ENCODE measurements at regions not wholly inside any gene's neighbourhood (a gene's known extent, or its start where the extent isn't known, plus 50 kb on each side); places are given as distances from the start of the nearest gene placed in this dataset.

- TF ChIP-seq JUND (IDR thresholded peaks at IDR 0.05) (no peak), ZNF274 (IDR thresholded peaks at IDR 0.05; ENCODE audit: low read depth, low read length) (no peak)
Observed at GRCh38 chr14:101069666-101070362, 166.3 kb upstream of the RTL1 start (continued).

DNA sequence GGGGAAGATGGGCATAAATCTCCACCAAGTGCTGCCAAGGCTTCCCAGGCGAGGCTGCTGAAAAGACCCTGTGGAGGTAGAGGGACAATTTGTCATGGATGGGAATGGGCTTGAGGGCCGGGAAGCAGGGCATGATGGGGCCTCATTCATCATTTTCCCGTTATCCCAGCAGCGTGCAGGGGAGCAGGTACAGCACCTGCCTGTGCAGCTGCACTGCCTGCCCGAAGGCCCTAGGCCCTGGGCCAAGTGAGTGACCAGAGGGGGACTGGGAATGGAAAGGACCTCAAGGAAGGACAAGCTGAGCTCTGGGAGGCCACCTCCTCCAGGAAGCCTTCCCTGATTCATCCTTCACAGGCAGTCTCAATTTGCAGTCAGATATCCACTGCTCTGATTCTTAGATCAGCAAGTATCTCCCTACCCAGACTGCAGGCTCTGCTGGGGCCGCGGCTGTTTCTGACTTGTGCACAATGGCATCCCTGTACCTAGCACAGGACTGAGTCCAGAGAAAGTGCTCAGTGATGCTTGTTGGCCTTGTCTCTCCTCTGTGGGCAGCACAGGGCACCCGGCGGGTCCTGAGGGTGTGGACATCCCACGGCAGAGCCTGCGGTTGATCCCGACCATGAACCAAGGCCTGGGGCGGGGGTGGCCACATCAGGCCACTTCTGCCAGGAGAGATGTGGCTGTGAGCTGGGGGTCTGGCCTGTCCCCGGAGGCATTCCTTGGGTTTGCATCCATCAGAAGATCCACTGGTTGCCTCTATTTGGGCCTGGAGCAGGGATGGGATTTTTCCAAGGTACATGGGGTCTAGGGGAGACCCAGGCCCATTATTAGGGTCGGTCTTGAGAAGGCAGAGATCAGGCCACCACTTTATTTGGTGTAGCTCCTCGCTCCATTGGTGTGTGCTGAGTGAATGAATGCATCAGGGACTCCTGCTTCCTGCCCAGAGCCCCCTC, 167.3 kb upstream of the RTL1 start:
- ChIA-PET CTCF (no interaction called here), POLR2A (no interaction called here), RAD21 (ENCODE audit: low non-redundant PET in 1 of 2, low total read pairs in 2 of 2, uncharacterized antibody in 2 of 2, unreplicated experiment in 2 of 2) (no interaction called here)
- Histone ChIP-seq H3K79me2 (ENCODE audit: insufficient read depth, low read length) (no peaks in the 10 kb centered on the region), H3K4me3 (replicated peaks in 1 of 2; ENCODE audit: low read depth in 1 of 2, low read length in 2 of 2) (no peak overlapping the region), H3K36me3 (ENCODE audit: control insufficient read depth in 1 of 2, insufficient read depth in 2 of 2, low read length in 2 of 2) (no peaks in the 10 kb centered on the region), H3K9me2 (ENCODE audit: insufficient read depth) (no peaks in the 10 kb centered on the region), H3K27me3 (ENCODE audit: insufficient read depth, low read length) (no peaks in the 10 kb centered on the region), H4K20me1 (ENCODE audit: insufficient read depth) (no peaks in the 10 kb centered on the region), H3K9ac (ENCODE audit: low read length) (no peak overlapping the region), H3K4me1 (ENCODE audit: control insufficient read depth in 1 of 2, insufficient read depth in 2 of 2, low read length in 2 of 2) (peaks cover 18 to 27% of the 10 kb centered on the region in 2 experiments), H3K4me2 (ENCODE audit: low read length) (no peak overlapping the region), H2AFZ (ENCODE audit: low read depth, low read length, poor library complexity, severe bottlenecking) (no peak overlapping the region), H3K27ac (ENCODE audit: low read depth, low read length) (no peak overlapping the region), H3K9me3 (ENCODE audit: control insufficient read depth in 1 of 2, insufficient read depth in 1 of 2, low read depth in 1 of 2, low read length in 2 of 2) (no peaks in the 10 kb centered on the region)
- no TSS peak for BruUV-seq (replicated peaks)
- intact Hi-C loops (cut with micrococcal nuclease) = loop anchor here (5.0 kb wide), 1 partner anchor 79 kb away; no protein-coding TSS in a partner anchor
- ATAC-seq = no peak
- TF ChIP-seq CBX3 (IDR thresholded peaks at IDR 0.05; ENCODE audit: low read depth) = no peak
- DNase-seq (ENCODE audit: low read depth, low spot score) = no peak

- Histone ChIP-seq H3K9me2 (ENCODE audit: insufficient read depth) (no peaks in the 10 kb centered on the region), H3K36me3 (ENCODE audit: control insufficient read depth in 1 of 2, insufficient read depth in 2 of 2, low read length in 2 of 2) (no peaks in the 10 kb centered on the region), H3K4me1 (ENCODE audit: control insufficient read depth in 1 of 2, insufficient read depth in 2 of 2, low read length in 2 of 2) (peaks cover 18 to 27% of the 10 kb centered on the region in 2 experiments), H4K20me1 (ENCODE audit: insufficient read depth) (no peaks in the 10 kb centered on the region), H3K27ac (ENCODE audit: low read depth, low read length) (no peak overlapping the region), H3K9ac (ENCODE audit: low read length) (no peak overlapping the region), H3K9me3 (ENCODE audit: control insufficient read depth in 1 of 2, insufficient read depth in 1 of 2, low read depth in 1 of 2, low read length in 2 of 2) (no peaks in the 10 kb centered on the region), H2AFZ (ENCODE audit: low read depth, low read length, poor library complexity, severe bottlenecking) (no peak overlapping the region), H3K4me3 (replicated peaks in 1 of 2; ENCODE audit: low read depth in 1 of 2, low read length in 2 of 2) (no peak overlapping the region), H3K4me2 (ENCODE audit: low read length) (no peak overlapping the region), H3K27me3 (ENCODE audit: insufficient read depth, low read length) (no peaks in the 10 kb centered on the region), H3K79me2 (ENCODE audit: insufficient read depth, low read length) (no peaks in the 10 kb centered on the region)
- no TSS peak for BruUV-seq (replicated peaks)
- TF ChIP-seq EZH2phosphoT487 (IDR thresholded peaks at IDR 0.05; ENCODE audit: borderline replicate concordance) (no peak), TCF7L2 (IDR thresholded peaks at IDR 0.05; ENCODE audit: borderline replicate concordance, extremely low read depth, insufficient read depth, insufficient read length) (no peak), YY1 (IDR thresholded peaks at IDR 0.05; ENCODE audit: extremely low read depth, insufficient replicate concordance, low read depth, low read length) (no peak), FOSL1 (IDR thresholded peaks at IDR 0.05; ENCODE audit: low read depth) (no peak), ZNF274 (IDR thresholded peaks at IDR 0.05; ENCODE audit: low read depth, low read length) (no peak)
- RAD21 ChIA-PET (ENCODE audit: low non-redundant PET in 1 of 2, low total read pairs in 2 of 2, uncharacterized antibody in 2 of 2, unreplicated experiment in 2 of 2) = no interaction called here
- no peak for ATAC-seq
- CTCF ChIA-PET = no interaction called here
- intact Hi-C loops (cut with micrococcal nuclease) = loop anchor here (5.0 kb wide), 1 partner anchor 79 kb away; no protein-coding TSS in a partner anchor
- DNase-seq (ENCODE audit: low read depth, low spot score) = no peak
- POLR2A ChIA-PET = no interaction called here
Observed at GRCh38 chr14:101071493-101071906, 168.0 kb upstream of the RTL1 start.
